Ascending aorta (tissue), 2 donors: ENCODE measurements at regions not wholly inside any gene's neighbourhood (a gene's known extent, or its start where the extent isn't known, plus 50 kb on each side); places are given as distances from the start of the nearest gene placed in this dataset.

ENCODE experiments used
- DNase-seq, 2 donors: peaks; one replicate each; pipeline ENCODE4 v3.0.0-alpha.2; 2019; ENCODE audit warnings: low spot score in 2 of 2
- H3K27ac ChIP-seq, 2 donors: fragments of 200-600 bp; sonication (generic); one replicate each; pipeline ENCODE4 v1.5.1; 2016 to 2017; ENCODE audit warnings: mild to moderate bottlenecking in 1 of 2
- H3K27me3 ChIP-seq: fragments of 200-600 bp; sonication (generic); one replicate; pipeline ENCODE4 v1.5.1; 2017
- H3K36me3 ChIP-seq, 2 donors: fragments of 200-600 bp; sonication (generic); one replicate each; pipeline ENCODE4 v1.5.1; 2016
- H3K4me1 ChIP-seq, 2 donors: fragments of 200-600 bp; sonication (generic); one replicate each; pipeline ENCODE4 v1.5.1; 2016 to 2017; ENCODE audit warnings: mild to moderate bottlenecking in 1 of 2
- H3K4me3 ChIP-seq, 2 donors: fragments of 200-600 bp; sonication (generic); one replicate each; pipeline ENCODE4 v1.5.1; 2016 to 2017; ENCODE audit warnings: mild to moderate bottlenecking in 1 of 2
- H3K9me3 ChIP-seq, 2 donors: fragments of 200-600 bp; sonication (generic); one replicate each; pipeline ENCODE4 v1.5.1; 2016
- CTCF ChIP-seq, 3 experiments: fragments of 200-600 bp in 2 of 3; fragments of 450-650 bp in 1 of 3; sonication (generic) in 2 of 3; IDR thresholded peaks; one replicate each; pipeline ENCODE4 v1.5.1; 2016 to 2019; ENCODE audit warnings: antibody characterized with exemption in 3 of 3, mild to moderate bottlenecking in 1 of 3, moderate library complexity in 1 of 3
- intact Hi-C: fragments of 100-400 bp; cut with DNase I; formaldehyde crosslinking; loops from one replicate; pipeline ENCODE4 v1.15.1; 2023

GRCh38 chr9:129419382-129419899 is 201.5 kb downstream of the C9orf50 start:
- H3K36me3 ChIP-seq = no peaks in the 10 kb centered on the region
- intact Hi-C loops = no loop called here
- no peak overlapping the region for H3K27ac ChIP-seq
- TF ChIP-seq CTCF (IDR thresholded peaks at IDR 0.05) = no peak
- no peaks in the 10 kb centered on the region for H3K27me3 ChIP-seq
- no peak for DNase-seq
- no peaks in the 10 kb centered on the region for H3K9me3 ChIP-seq
- peaks cover 0 to 5% of the 10 kb centered on the region in 2 donors for H3K4me1 ChIP-seq
- H3K4me3 ChIP-seq = no peak overlapping the region

- Histone ChIP-seq H3K27me3 (no peaks in the 10 kb centered on the region), H3K4me3 (no peak overlapping the region), H3K27ac (no peak overlapping the region), H3K9me3 (no peaks in the 10 kb centered on the region), H3K4me1 (peaks cover 4 to 12% of the 10 kb centered on the region in 2 donors), H3K36me3 (no peaks in the 10 kb centered on the region)
- TF ChIP-seq CTCF (IDR thresholded peaks at IDR 0.05) = no peak
- intact Hi-C loops = no loop called here
- no peak for DNase-seq
These were observed 202.4 kb downstream of the C9orf50 start for GRCh38 chr9:129418451-129418850.

GRCh38 chr9:129416821-129417539 is 203.9 kb downstream of the C9orf50 start:
- intact Hi-C loops = no loop called here
- Histone ChIP-seq H3K36me3 (no peaks in the 10 kb centered on the region), H3K9me3 (no peaks in the 10 kb centered on the region), H3K27me3 (no peaks in the 10 kb centered on the region), H3K4me3 (no peak overlapping the region), H3K27ac (no peak overlapping the region), H3K4me1 (peaks cover 12 to 21% of the 10 kb centered on the region in 2 donors)
- no peak for TF ChIP-seq CTCF (IDR thresholded peaks at IDR 0.05)
- no peak for DNase-seq

GRCh38 chr9:129415942-129416651 is 204.8 kb downstream of the C9orf50 start:
- intact Hi-C loops = no loop called here
- H3K27ac ChIP-seq = no peak overlapping the region
- TF ChIP-seq CTCF (IDR thresholded peaks at IDR 0.05) = no peak
- H3K36me3 ChIP-seq = no peaks in the 10 kb centered on the region
- H3K4me3 ChIP-seq = no peak overlapping the region
- H3K4me1 ChIP-seq = peaks cover 12 to 24% of the 10 kb centered on the region in 2 donors
- no peaks in the 10 kb centered on the region for H3K9me3 ChIP-seq
- no peaks in the 10 kb centered on the region for H3K27me3 ChIP-seq
- no peak for DNase-seq

- TF ChIP-seq CTCF (IDR thresholded peaks at IDR 0.05) = no peak
- intact Hi-C loops = no loop called here
- H3K9me3 ChIP-seq = no peaks in the 10 kb centered on the region
- H3K4me1 ChIP-seq = peaks cover 12 to 24% of the 10 kb centered on the region in 2 donors
- no peaks in the 10 kb centered on the region for H3K27me3 ChIP-seq
- no peak for DNase-seq
- no peak overlapping the region for H3K4me3 ChIP-seq
- H3K36me3 ChIP-seq = no peaks in the 10 kb centered on the region
- peak overlapping the region; percentile 99 to 100 for H3K27ac ChIP-seq
These were observed 205.6 kb downstream of the C9orf50 start for GRCh38 chr9:129414993-129415941.
